Stimulated activated CD4-positive, alpha-beta T cell treated with anti-CD3 and anti-CD28 coated beads, Interleukin-15, amount 100 ng/mL, for 24 hours (primary cell): ENCODE measurements at regions not wholly inside any gene's neighbourhood (a gene's known extent, or its start where the extent isn't known, plus 50 kb on each side); places are given as distances from the start of the nearest gene placed in this dataset.

Experiments used
- DNase-seq: peaks from one replicate; pipeline ENCODE4 v3.0.0-alpha.2; 2020

DNA sequence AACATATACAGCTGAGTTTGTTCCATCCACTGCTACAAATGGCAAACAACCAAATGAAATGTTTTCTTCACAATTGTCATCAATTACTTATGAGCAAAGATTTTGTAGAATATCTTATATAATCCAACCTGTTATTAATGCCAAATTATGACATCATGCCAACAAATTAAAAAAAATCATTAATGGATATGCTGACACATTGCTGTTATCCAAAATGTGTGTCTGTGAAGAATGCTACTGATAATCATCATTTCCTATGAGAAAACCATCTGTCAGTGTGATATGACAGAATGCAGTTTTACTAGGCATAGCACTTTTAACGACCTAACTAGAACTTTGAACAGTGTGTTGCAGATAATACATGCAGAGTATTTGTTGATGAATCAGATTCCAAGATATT, 556.5 kb upstream of the KCNMB2 start:
- no peak for DNase-seq

DNA sequence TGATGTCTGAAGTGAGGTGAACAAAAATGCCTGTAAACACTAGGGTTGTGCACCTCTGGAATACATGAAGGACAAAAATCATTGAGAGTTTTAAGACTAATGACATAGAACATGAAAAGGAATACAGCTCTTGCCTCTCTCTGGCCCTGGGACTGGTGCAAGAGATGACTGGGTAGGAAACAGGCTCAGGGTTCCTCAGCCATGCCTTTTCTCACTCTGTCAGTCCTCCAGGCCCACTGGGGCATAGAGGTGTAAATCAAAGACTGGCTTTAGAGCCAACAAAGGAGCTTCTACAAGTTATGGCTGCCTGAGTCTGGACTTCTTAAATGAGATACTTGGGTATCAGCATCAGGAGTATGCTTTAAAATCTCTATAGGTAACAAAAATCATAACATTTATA, 554.7 kb upstream of the KCNMB2 start:
- DNase-seq = no peak

DNA sequence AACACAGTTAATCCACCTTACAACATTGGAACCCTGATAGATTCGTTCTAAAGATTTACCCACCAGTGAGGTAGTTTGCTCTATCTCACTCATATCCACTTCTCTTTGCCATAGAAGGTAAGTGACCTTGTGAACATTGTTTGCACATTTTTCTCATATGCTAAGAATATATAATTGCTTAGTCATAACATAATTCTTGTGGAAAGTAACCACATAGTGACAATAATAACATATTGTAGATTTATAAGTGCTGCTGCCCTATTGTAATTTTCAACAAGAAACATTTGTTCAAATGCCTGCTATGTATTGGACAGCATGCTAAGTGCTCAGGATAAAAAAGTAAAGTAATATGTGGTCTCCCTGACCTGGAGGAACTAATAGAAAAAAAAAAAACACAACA, 554.2 kb upstream of the KCNMB2 start:
- DNase-seq = no peak

DNA sequence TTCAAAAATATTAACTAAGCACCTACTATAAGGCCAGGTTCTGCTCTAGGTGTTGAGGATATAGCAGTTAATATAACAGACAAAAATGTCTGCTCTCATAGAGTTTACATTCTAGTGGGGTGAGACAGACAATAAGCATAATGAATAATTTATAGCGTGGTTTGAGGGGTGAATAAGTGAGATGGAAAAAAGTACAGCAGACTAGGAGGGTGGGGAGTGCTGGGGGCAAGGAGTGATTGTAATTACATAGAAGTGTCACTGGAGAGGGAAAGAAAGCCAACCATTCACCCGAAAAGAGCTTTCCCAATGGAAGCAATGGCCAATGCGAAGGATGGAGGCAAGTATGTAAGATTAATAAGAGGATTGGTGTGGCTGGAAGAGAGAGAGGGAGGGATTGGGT, 552.9 kb upstream of the KCNMB2 start:
- DNase-seq = no peak

DNA sequence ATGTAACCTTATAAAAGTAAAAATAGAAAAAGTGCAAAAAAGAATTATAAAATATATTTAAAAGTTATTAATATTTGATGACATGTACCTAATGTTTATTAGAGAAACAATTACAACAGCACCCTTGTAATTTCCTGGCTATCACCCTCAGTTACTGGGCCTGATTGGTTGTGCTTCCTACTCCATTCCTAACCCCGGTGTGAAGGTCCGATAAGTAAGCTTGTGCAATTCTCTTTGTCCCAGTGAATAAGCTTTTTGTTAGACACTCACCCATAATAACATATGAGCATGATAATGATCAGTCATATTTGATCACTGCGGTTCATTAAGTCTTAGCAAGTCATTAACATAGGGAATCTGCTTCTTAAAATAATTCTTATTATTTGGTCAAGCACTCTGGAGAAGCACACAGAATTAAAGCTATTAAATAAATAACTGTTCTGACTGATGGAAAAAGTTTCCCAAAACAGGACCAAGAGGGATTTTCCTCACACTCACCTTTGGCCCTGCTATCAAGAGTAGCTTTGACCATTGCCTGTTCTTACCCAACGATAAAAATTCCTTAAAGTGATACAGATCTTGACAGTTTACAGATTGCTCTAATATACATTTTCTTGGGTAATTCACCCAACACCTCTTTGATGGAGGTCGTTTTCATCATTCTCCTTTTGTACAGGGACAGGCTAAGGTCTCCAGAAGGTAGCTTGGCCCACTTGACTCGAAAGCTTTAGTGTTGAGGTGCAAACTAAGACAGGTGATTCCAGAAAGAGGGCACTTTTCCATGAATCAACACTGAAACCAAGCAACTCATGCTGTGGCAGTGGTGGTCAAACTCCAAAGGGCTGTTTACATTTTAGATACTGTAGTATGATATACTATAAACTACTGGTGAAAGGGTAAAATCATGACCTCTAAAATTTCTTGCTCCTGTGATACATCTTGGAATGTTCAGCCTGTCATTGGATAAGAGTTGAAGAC, 543.0 kb upstream of the KCNMB2 start:
- DNase-seq = no peak

DNA sequence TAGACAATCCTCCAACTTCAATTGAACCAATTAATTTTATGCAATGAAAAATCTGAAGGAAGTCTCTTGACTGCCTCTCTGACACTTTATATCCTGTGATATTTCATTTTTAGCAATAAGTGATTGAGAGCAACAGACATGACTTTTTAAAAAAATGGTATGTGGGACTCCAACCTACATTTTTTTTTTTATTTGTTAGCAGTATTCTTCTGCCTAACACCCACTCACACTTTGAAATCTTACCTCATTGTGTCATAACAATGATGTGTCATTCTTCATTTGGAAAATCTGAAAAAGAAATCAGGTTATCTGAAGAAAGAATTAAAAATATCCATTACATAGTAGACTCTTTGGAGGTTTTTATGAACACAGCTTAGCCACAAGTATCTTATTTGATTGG, 541.3 kb upstream of the KCNMB2 start:
- no peak for DNase-seq

DNA sequence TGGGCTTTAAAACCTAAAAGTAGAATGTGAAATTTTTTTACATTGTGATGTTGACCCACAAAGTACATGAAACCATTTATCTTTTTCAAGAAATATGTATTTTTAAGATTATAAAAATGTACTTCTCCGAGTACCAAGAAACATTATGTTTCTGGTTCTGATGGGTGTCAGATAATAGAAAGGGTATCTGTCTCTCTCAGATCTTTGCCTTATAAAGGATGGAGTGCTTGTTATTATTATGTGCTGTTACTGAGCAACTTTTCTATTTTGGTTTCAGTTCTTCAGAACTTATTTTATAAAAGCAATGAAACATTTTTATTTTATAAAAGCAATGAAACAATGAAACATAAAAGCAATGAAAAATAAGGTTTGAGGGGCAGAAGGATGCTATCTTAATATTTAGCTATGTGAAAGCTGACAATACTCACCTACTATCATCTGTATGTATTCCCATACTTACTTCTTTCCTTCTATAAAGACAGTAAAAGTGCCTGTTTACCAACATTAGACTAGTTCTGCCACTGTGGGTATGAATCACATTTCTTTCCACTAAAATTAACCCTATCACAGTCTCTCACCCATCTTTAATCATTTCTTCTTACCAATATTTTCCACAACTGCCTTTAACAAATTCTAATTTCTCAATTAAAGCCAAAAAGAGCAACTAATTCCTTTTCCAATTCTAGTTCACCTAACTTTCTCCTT, 540.7 kb upstream of the KCNMB2 start:
- DNase-seq = no peak

DNA sequence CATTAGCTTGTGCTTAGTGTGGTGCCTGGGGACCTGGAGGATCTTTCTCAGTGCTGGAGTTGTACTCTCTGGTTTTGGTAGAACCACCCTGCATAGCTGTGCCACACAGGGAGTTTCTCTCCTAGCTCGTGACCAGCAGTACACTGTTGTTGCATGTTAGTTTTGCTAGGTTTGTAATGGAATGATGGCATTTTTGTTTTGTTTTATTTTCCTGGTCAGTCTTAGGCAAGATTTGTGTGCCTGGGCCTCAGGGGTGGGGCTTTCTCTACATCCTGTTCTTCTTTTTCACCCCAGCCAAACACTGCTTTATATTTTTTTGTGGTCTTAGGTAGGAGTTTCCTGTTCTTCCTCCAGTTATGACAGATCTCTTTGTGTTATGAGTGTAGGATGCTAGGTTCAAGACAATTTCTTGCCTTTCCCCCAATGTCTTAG, 534.5 kb upstream of the KCNMB2 start:
- DNase-seq = peak; percentile 38

DNA sequence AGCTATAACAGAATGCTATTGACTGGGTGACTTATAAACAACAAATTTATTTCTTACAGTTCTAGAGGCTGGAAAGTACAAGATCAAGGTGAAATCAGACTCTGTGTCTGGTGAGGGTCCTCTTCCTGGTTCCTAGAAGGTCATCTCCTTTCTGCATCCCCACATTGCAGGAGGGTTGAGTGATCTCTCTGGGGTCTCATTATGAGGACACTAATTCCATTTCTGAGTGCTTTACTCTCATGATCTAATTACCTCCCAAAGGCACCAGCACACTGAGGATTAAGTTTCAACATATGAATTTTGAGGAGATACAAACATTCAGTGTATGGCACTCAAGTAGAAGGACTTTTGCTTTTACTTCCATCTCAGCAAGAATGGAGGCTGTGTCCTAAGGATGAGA, 534.1 kb upstream of the KCNMB2 start:
- no peak for DNase-seq

DNA sequence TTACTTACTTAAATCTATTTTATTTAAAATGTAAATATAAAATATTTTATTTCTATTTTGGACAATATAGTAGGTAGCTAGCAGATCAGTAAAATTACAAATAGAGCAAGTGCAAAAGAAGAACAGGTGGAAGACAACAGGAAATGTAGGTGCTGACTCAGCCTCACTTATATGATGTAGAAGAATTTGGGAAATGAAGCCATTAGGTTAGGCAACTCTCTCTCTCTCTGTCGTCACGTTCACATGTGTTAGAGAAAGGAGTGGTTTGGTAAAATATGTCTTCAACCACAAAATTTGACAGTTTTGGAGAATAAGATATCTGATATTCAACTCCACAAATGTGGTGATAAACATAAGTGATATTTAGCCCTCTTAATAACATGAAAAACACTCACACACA, 532.5 kb upstream of the KCNMB2 start:
- DNase-seq = no peak

DNA sequence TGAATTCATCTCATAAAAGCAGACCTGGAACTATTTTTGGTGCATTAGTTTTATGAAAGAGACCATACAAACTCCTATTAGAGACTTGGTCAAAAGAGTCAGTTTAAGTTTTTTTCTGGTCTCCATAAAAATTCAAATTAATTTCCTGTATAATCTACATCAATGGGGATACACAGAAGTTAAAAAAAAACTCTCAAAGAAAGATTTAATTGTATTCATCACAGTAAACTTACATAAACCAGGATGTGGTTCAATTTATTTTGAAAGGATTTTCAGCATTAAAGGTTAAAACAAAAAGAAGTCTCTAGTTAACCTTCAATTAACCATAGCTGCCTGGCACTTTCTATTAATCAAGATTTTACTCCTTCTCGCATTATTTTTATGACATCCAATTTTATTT, 530.3 kb upstream of the KCNMB2 start:
- no peak for DNase-seq

DNA sequence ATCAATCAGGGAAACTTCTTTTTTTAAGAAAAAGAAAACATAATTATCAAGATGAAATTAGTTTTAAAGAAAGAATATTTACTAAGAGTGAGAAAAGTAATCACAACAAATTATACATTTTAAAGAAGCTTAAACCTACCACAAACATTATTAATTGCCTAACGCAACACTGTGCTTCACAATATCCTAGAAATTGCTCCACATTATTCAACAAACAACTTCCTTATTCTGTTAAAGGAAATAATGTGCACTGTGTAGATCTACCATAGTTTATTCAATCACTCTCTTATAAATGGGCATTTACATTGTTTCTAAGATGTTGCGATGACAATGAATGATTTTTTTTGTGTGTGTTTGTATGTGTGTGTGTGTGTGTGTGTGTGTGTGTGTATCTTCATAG, 525.9 kb upstream of the KCNMB2 start:
- no peak for DNase-seq

DNA sequence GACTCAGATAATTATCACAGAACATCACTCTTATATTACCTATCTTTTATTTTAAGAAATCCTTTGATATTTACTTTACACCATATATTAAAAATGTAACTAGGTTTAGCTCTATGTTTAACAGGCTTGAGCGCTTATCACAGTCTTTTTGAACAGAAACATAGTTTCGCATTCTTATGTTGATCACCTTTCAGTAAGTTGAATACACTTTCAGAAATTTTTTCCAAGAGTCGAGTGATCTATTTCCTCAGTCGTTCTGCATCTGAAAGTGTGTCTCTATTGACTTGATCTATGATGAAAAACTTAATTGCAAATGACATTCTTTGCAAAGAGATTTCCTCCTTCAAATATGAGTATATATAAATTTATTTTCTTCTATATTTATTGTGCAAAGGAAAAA, 516.6 kb upstream of the KCNMB2 start:
- no peak for DNase-seq

DNA sequence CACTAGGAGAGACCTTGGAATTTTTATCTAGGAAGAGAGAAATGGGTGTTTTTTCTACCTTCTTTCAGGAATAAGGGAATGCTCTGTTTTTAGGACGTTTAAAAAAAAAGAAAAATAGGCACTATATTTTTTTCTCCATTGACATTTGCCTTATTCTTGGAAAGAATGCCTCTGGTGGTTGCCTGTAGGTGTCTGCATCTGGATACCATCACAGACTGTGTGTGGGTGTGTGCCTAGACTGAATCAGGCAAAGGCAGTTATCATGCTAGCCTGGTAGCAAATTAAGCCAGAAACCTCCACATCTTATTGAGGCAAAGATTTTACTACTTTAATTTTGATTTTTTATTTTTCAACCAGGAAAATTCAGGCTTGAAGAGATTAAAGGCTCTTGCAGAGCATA, 513.6 kb upstream of the KCNMB2 start:
- DNase-seq = no peak

DNA sequence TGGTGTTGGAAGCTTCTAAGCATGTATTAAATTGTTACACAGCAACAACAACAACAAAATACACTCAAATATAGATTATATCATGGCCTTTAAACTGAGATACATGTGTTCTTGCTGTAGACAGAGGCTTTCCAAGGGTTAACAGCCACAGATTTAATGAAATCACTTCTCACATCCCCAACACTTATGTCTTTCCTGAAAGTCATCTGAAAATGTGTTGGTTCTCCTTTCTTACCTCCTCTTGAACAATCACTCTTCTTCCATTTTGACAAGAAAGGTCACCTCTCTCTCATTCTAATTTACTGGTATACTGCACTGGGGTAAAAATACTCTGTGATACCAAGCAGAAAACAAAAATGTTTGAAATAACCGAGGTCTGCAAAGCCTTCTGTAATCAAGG, 507.3 kb upstream of the KCNMB2 start:
- no peak for DNase-seq

DNA sequence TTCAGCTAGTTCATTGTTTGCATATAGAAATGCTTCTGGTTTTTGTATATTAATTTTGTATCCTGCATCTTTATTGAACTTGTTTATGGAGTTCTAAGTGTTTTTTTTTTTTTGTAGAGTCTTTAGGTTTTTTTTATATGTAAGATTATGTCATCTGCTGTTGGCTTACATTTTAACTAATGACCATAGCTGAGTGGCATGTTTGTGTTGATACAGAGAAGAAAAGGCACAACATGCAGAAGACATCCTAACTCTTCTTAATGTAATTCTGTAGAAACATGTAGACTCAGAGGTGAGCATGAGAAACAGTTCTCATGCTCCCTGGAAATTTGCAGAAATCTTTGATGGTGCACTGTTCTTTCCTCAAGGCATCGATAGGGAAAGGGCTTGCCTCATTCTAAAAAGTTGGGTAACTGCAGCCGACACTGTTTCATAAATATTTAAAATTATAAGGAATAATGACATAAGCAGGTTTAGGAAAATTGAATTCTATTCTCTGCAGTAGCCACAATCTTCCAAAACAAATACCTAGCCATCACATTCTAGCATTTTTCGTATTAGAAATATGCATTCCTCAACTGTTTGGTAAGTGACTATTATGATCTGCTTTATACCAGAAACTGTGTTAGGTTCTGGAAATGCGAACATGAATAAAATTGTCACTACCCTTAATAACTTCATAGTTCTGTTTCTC, 499.6 kb upstream of the KCNMB2 start:
- DNase-seq = no peak

DNA sequence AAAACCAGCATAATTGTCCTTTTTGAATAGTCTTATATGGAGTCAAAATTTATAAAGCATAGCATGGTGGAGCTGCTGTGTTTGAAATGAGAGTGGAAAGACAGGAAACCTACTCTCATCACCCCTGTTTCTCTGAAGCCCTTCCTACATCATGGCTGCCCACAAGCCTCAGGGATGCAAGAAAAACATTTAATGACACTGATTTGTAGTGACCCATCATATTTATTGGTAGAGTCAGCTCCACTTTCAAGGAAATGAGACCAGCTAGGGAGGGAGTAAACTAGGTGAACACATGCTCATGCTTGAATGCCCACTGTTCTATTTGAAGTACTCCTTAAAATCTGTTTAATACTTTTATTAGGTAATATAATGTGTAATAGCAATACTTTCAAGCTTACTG, 494.3 kb upstream of the KCNMB2 start:
- DNase-seq = no peak

DNA sequence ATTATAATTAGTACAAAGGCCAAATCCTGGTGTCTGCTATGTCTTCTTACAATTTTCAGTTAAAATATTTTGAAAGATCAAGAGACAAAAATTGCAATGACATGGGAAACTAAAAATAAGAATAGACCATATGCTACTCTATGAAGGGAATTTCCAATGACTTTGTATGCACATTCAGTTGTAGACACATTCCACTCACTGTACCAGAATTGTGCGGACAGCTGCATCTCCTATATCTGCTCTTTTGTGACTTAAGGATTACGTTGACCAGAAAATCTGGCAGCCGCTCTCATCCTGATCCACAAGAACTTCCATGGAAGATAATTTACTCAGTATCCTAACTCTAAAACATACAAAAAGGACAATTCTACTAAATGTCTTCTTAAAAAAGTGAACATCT, 493.9 kb upstream of the KCNMB2 start:
- no peak for DNase-seq

DNA sequence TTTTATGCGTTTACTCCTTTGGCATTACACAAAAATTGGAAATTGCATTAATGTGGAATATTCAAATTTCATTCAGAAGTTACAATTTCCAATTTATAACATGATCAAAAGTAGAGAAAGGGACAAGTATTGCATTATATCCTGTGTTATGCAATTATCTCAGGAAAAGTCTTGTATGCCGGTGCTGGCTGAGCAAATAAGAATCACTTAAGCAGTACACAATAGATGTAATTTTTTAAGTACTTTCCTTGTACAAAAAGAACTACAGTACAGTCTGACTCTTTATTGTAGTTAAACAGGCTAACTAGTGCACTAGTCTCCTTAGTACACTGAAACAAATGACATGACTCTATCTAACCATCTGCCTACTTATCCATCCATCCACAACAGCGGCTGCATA, 493.2 kb upstream of the KCNMB2 start:
- no peak for DNase-seq

DNA sequence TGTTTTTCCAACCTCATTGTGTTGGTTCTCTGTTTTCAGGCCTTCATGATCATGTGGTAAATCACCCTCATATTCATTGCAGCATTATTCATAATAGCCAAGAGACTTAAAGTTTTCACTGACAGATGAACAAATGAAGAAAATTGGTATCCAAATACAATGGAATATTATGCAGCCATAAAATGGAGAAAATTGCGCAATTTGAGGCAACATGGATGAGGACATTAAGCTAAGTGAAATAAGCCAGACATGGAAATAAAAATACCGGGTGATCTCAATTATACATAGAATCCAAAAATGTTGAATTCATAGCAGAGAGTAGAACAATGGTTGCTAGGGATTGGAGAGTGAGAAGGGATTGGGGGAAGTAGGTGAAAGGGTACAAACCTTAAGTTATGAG, 491.9 kb upstream of the KCNMB2 start:
- no peak for DNase-seq

DNA sequence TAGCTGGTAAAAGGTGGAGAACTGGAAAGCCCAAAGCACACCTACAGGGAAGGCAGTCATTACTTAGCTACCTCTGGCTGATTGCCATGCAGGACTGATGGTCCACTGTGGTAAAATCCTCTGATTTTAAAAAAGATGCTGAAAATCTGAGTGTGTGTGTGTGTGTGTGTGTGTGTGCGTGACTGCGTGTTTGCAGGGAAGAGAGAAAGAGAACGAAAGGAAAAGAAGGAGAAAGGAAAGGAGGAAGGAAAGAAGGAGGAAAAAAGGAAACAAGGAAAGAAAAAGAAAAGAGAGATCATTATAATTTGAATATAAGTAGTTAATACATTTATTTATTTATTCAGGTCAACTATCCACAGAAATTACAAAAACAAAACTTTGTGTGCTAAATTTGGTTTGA, 488.7 kb upstream of the KCNMB2 start:
- no peak for DNase-seq

DNA sequence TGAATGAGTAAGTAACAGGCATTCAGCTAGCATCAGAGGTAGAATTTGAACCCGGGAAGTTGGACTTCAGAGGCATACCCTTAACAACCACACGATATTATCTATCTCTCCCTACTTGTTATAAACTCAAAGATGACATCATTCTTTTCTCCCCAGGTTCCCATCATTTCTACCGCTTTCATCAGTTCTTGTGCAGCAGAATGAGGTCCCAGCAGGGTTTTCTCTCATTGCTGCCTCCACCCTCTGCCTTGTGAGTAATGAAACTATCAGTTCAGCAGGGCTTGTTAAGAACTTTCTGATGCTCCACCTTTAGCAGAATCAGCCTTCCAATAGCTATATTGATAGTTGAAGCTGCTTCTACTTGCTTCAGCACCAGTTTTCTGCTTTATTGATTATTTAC, 487.5 kb upstream of the KCNMB2 start:
- DNase-seq = no peak

DNA sequence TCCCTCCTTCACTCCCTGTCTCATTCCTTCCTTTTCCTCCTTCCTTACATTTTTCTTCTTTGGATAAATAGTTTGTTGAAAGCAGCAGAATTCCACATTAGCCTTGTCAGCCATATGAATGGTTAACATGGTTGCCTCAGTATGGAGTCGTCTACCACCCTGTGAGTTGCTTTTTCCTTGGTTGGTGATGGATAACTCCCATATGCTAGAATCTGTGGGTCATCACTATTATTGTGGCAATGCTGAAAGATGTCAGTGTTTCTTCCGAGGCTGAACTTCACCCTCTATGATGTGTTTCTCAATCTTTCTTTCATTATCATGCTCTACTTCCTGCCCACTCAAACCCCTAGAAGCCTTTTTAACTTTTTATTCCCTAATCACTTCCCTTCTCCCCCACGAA, 481.8 kb upstream of the KCNMB2 start:
- DNase-seq = no peak

DNA sequence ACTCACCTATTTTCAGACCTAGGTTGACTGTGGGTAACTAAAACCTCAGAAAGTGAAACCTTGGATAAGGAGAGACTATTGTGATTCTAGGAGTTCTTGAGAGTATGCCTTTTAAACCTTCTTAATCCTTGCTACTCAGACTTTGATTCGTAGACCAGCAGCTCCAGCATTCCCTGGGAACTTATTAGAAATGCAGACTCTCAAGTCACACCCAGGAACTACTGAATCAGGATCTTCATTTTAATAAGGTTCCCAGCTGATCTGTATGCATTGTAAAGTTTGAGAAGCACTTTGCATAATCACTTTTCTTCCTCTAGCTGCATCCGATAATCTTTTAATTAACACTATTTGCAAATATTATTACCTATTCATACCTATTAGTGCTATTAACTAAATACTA, 480.3 kb upstream of the KCNMB2 start:
- DNase-seq = no peak
